SU-DHL-6 (cell line): ENCODE measurements at regions not wholly inside any gene's neighbourhood (a gene's known extent, or its start where the extent isn't known, plus 50 kb on each side); places are given as distances from the start of the nearest gene placed in this dataset.

ENCODE experiments used
- H2AFZ ChIP-seq: fragments of 200-600 bp; sonication (generic); 2 replicates; pipeline ENCODE4 v1.6.1; 2014; ENCODE audit warnings: low read depth, mild to moderate bottlenecking, moderate library complexity, mixed read lengths, antibody characterized with exemption, low read length; ENCODE audit not compliant: severe bottlenecking
- H3F3A ChIP-seq: fragments of 200-600 bp; shearing (Covaris generic); 2 replicates; pipeline ENCODE4 v1.6.0; 2016; ENCODE audit warnings: antibody characterized with exemption, mild to moderate bottlenecking; ENCODE audit not compliant: insufficient read depth
- H3K27ac ChIP-seq: fragments of 200-600 bp; sonication (generic); 2 replicates; pipeline ENCODE4 v1.5.1; 2016; ENCODE audit warnings: low read depth, mild to moderate bottlenecking, low read length, moderate library complexity, mixed read lengths
- H3K27me3 ChIP-seq: fragments of 200-600 bp; sonication (generic), shearing (Covaris generic); 2 replicates; pipeline ENCODE4 v1.6.0; 2014; ENCODE audit warnings: mild to moderate bottlenecking, low read length
- H3K36me3 ChIP-seq: fragments of 200-600 bp; sonication (generic); 2 replicates; pipeline ENCODE4 v1.6.1; 2014; ENCODE audit warnings: mild to moderate bottlenecking, low read length, mixed read lengths
- H3K4me2 ChIP-seq: fragments of 300-600, 200-600 bp; shearing (Covaris generic), sonication (generic); 2 replicates; pipeline ENCODE4 v1.6.0; 2014; ENCODE audit warnings: low read length, low read depth, mild to moderate bottlenecking; ENCODE audit not compliant: poor library complexity, severe bottlenecking
- H3K4me3 ChIP-seq: fragments of 200-600 bp; sonication (generic); 2 replicates; pipeline ENCODE4 v1.5.1; 2014; ENCODE audit warnings: antibody characterized with exemption, low read length, mild to moderate bottlenecking, mixed read lengths; ENCODE audit not compliant: insufficient read depth, poor library complexity, severe bottlenecking
- H3K79me2 ChIP-seq: fragments of 200-600 bp; sonication (generic); 2 replicates; pipeline ENCODE4 v1.6.1; 2014; ENCODE audit warnings: mild to moderate bottlenecking, low read length, moderate library complexity; ENCODE audit not compliant: insufficient read depth
- H3K9ac ChIP-seq: fragments of 200-600 bp; sonication (generic); 2 replicates; pipeline ENCODE4 v1.7.0; 2014; ENCODE audit warnings: mild to moderate bottlenecking, low read length
- H3K9me2 ChIP-seq: fragments of 200-600 bp; sonication (generic); replicated peaks from 2 replicates; pipeline ENCODE4 v1.6.1; 2014; ENCODE audit warnings: low read length; ENCODE audit not compliant: insufficient read depth
- H3K9me3 ChIP-seq: fragments of 200-600 bp; sonication (generic); 2 replicates; pipeline ENCODE4 v1.6.1; 2014; ENCODE audit warnings: low read length, mixed read lengths; ENCODE audit not compliant: insufficient read depth
- H4K20me1 ChIP-seq: fragments of 200-600 bp; sonication (generic); 2 replicates; pipeline ENCODE4 v1.6.1; 2014; ENCODE audit warnings: low read depth, mild to moderate bottlenecking, antibody characterized with exemption, low read length, moderate library complexity, mixed read lengths
- CTCF ChIP-seq: fragments of 200-600 bp; sonication (generic); IDR thresholded peaks from one replicate; pipeline ENCODE4 v1.5.1; 2017; ENCODE audit warnings: antibody characterized with exemption, mild to moderate bottlenecking, low read length, moderate library complexity; ENCODE audit not compliant: insufficient read depth, poor library complexity, severe bottlenecking
- EZH2phosphoT487 ChIP-seq: fragments of 200-600 bp; sonication (generic), shearing (Covaris generic); conservative IDR thresholded peaks from 2 replicates; pipeline ENCODE4 v1.6.1; 2018; ENCODE audit warnings: mild to moderate bottlenecking, antibody characterized with exemption, low read length, moderate library complexity, mixed read lengths

GRCh38 chr1:201721082-201722049 lies 107.6 kb upstream of the IPO9 start:
- H3F3A ChIP-seq, result no peaks in the 10 kb centered on the region
- no peaks in the 10 kb centered on the region for H3K9me2 ChIP-seq
- no peak for TF ChIP-seq CTCF
- no peak for TF ChIP-seq EZH2phosphoT487
- no peak overlapping the region for H3K27ac ChIP-seq
- H3K4me3 ChIP-seq, result no peak overlapping the region
- no peaks in the 10 kb centered on the region for H3K36me3 ChIP-seq
- H3K27me3 ChIP-seq, result no peaks in the 10 kb centered on the region
- H2AFZ ChIP-seq, result no peak overlapping the region
- no peak overlapping the region for H3K4me2 ChIP-seq
- H3K9ac ChIP-seq, result no peak overlapping the region
- no peaks in the 10 kb centered on the region for H3K79me2 ChIP-seq
- H3K9me3 ChIP-seq, result no peaks in the 10 kb centered on the region
- 0 out of 2 replicates have a peak, but pooled peaks cover 2% of the 10 kb centered on the region for H4K20me1 ChIP-seq

- H3K36me3 ChIP-seq, result no peaks in the 10 kb centered on the region
- H2AFZ ChIP-seq, result no peak overlapping the region
- H3K4me3 ChIP-seq, result no peak overlapping the region
- no peaks in the 10 kb centered on the region for H3K9me2 ChIP-seq
- no peak for TF ChIP-seq CTCF
- no peak for TF ChIP-seq EZH2phosphoT487
- H3K79me2 ChIP-seq, result no peaks in the 10 kb centered on the region
- H3K9me3 ChIP-seq, result no peaks in the 10 kb centered on the region
- no peak overlapping the region for H3K9ac ChIP-seq
- H3K27ac ChIP-seq, result no peak overlapping the region
- 0 out of 2 replicates have a peak, but pooled peaks cover 2% of the 10 kb centered on the region for H4K20me1 ChIP-seq
- H3K27me3 ChIP-seq, result no peaks in the 10 kb centered on the region
- no peaks in the 10 kb centered on the region for H3F3A ChIP-seq
- H3K4me2 ChIP-seq, result no peak overlapping the region
Observed at GRCh38 chr1:201724039-201724765, 104.8 kb upstream of the IPO9 start.

GRCh38 chr1:201724766-201725118 lies 104.2 kb upstream of the IPO9 start:
- Histone ChIP-seq H3K27me3 (no peaks in the 10 kb centered on the region), H3K4me3 (no peak overlapping the region), H3K9me3 (no peaks in the 10 kb centered on the region), H3K27ac (no peak overlapping the region), H2AFZ (no peak overlapping the region), H3K9me2 (no peaks in the 10 kb centered on the region), H4K20me1 (0 out of 2 replicates have a peak, but pooled peaks cover 2% of the 10 kb centered on the region), H3F3A (no peaks in the 10 kb centered on the region), H3K9ac (no peak overlapping the region), H3K4me2 (no peak overlapping the region), H3K36me3 (no peaks in the 10 kb centered on the region), H3K79me2 (no peaks in the 10 kb centered on the region)
- TF ChIP-seq CTCF, result no peak
